Limb (tissue), 2 donors: ENCODE measurements at regions not wholly inside any gene's neighbourhood (a gene's known extent, or its start where the extent isn't known, plus 50 kb on each side); places are given as distances from the start of the nearest gene placed in this dataset.
"Not testable (repeated sequence)": the region's sequence is repeated elsewhere in the genome, so short reads cannot be mapped to it uniquely, and the experiment has no call there.

Experiments used
- DNase-seq, 2 donors: peaks; one replicate each; pipeline ENCODE4 v3.0.0-alpha.2; 2016; ENCODE audit errors: extremely low spot score in 2 of 2

- DNase-seq: no peak
These were observed 178.0 kb downstream of the SYK start for GRCh38 chr9:90979639-90980038.

DNA sequence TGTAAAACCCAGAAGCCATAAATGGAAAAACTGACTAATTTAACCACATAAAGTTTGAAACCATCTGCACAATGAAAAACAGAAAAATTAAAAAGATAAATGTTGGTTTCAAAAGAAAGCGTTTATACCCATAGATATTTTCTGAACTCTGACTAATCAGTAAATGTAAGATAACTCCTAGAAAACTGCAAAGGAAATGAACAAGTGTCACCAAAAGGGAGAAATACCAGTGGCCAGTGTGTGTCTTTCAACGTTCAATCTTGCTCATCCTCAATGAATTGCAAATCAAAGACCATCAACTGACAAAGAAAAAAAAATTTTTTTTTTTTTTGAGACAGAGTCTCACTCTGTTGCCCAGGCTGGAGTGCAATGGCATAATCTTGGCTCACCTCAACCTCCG lies 180.1 kb downstream of the SYK start:
- DNase-seq: no peak

DNA sequence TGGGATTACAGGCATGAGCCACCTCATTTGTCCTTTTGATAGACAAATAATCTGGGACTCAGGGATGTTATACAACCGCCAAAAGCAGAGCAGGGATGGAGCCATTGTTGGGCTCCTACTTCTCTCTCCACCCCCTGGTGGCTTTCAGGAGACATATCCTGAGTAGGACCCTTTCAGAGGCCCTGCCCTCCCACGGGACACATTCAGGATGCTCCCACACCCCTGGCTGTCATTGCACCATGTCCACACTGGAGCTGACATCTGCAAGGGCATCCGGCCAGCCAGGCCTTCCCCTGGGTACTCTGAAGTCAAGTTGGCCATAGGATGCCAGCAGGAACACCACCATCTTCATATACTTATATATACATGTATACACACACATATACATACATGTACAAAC lies 181.8 kb downstream of the SYK start:
- DNase-seq: no peak

DNA sequence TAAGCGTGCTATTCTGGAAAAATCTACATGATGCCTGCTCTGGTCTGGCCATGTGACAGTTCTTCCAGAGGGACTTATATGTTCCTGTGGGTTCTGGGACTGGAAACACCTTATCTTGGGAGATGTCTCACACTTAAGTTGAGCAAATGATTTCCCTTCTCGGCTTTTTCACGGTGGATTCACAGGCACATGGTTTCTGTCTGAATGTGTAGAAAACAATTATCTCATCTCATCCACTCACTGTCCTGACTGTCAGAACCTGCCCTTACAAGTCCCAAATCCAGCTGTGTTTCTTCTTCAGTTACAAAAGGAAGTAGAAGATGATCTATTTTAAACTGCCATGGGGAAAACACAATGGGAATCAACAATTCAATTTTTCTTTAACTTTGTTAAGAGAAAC lies 184.0 kb downstream of the SYK start:
- no peak for DNase-seq

DNA sequence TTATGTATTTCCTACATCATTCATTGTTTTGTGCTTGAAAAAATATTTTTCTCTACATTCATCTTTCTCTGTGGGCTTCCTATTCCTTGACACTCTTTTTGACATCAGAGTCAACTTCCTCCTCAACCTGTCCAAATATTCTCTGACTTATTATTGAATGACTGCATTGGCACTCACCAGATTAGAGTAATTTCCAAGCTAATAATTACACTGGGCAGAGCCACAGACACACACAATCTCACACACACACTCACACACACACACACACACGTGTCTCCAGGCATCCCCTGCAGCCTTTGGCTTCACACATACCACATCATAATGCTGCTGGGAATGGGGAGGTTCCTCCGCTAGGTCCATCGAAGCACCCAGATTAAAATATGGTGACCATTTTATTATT lies 184.5 kb downstream of the SYK start:
- no peak for DNase-seq

GRCh38 chr9:90987566-90987965 lies 185.9 kb downstream of the SYK start:
- DNase-seq: no peak

- no peak for DNase-seq
These were observed 186.7 kb downstream of the SYK start for GRCh38 chr9:90988318-90988717.

DNA sequence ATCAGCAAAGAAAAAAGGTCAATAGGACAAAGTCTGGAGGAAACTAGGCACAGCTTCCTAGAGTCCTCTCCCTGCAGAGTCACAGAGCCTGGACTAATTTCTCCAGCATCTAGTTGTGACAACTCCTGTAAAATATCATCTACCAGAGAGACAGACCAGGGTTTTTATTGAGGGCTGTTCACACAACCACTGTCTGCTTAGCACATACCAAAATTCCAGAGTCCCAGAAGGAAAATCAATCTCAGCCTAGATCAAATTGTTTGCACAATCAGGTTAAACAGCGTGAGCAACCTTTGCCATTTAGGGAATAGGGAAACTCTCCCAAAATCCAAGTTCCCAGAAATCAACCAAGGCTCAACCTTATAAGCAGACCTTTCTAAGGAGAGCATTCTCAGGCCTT lies 190.3 kb downstream of the SYK start:
- DNase-seq: no peak

- DNase-seq: no peak
These were observed 193.9 kb downstream of the SYK start for GRCh38 chr9:90995516-90995915.

DNA sequence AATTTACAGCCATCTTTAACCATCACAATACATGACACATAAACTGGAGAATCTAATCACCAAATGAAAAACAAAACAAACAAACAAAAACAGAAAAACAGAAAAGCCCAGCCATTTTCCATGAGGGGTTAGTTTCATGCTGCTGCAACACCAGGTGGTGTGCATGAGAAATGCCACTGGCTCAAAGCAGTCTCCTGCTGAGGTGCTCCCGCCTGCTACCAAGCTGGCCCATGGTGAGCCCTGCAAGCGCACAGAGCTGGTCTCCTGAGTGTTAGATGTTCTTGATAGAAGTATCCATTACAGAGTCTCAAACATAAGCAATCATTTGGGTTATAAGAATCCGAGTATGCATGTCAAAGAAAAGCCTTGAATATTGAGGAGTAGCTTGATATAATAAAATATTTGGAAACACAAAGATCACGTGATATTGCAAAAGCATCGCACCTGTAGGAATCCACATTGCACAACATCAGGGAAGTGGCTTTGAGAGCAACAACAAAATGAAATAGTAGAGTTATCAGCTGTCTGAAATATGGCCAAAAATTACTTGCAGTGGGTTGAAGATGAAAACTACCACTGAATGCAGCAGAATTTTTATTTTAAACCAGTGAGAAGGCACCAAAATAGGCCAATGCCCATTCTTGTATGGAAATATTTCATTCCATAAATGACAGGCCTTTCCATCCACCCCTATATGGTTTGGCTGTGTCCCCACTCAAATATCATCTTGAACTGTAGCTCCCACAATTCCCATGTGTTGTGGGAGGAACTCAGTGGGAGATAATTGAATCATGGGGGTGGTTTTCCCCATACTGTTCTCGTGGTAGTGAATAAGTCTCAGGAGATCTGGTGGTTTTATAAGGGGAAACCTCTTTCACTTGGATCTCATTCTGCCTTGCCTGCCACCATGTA lies 194.8 kb downstream of the SYK start:
- DNase-seq: no peak

DNA sequence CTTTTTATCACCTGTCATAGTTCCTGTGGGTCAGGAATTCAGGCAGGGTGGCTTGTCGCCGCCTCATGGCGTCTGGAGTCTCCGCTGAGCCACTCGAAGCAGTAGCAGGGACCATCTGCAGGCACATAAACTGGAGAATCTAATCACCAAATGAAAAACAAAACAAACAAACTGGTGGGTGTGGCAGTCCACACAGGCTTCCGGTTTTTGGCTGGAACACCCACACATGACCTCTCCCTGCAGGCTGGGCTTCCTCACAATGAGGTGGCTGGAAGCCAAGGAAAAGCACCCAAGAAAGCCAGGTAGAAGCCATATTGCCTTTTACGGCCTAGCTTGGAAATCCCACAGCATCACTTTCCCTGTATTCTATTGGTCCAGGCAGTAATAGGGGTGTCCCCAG lies 197.0 kb downstream of the SYK start:
- no peak for DNase-seq

DNA sequence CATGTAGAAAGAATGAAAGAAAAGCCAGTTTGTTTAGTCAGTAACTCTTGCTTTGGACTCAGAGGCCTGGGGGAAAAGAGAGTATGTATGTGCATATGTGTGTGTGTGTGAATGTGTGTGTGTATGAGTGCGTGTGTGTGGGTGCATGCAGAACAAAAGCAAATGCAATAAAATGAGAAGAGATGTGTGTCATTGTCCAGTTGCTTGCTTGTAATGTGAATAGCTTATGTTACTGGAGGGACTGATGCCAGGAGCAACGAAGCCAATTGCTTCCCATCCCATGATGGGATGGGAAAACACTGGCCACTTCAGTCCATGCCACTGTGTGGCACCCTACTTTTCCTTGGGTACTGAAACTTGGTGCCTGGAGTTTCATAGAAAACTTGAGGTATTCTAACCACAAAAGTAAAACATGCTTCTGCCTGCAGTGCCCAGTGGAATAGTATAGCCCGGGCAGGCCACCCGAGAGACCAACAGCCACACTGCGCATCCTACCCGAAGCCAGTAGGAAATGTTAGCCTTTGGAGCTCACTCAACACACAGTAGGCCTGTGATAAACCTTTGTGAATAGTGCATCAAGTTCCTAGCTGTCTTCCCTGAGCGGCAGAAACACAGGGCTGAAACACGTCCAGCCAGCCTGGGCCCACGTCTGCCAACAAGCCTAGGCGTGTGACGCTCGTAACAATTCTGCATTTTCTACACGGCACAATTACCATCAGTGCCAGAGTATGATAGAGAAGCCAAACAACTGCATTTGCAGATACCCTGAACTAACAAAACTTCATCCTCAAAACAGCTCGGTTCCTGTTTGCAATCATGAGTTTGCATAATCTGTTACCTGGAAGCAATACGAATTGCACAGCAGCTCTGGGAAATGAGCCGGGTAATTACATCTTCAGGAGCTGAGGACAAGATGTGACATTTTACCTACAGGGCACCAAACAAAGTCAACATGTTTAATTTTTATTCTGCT lies 198.1 kb downstream of the SYK start:
- DNase-seq: no peak

- DNase-seq: no peak
These were observed 199.6 kb downstream of the SYK start for GRCh38 chr9:91001146-91001611.

- no peak for DNase-seq
These were observed 202.9 kb downstream of the SYK start for GRCh38 chr9:91004484-91004883.

DNA sequence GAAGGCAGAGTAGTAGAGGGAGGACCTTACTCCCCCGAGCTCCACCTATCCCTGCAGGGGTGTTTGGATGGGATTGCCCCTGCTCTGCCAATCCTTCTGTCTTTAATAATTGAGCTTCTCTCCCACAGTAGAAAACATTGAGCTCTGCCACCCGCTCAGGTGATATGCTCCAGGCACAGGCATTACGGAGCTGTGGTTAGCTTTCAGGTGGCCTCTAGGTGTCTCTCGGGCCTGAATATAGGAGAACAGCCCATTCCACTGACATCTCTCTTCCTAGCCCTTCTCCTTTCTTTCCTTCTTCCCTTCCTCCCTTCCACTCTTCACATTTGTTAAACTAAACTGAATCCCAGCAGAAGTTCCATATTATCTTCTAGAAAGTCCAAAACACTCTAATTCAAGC lies 203.4 kb downstream of the SYK start:
- DNase-seq: no peak

- no peak for DNase-seq
These were observed 204.4 kb downstream of the SYK start for GRCh38 chr9:91006046-91006445.

GRCh38 chr9:91008568-91008967 lies 206.9 kb downstream of the SYK start:
- DNase-seq: no peak

GRCh38 chr9:91011891-91012290 lies 210.3 kb downstream of the SYK start:
- DNase-seq: no peak

- no peak for DNase-seq
These were observed 211.6 kb downstream of the SYK start for GRCh38 chr9:91012933-91013841.

DNA sequence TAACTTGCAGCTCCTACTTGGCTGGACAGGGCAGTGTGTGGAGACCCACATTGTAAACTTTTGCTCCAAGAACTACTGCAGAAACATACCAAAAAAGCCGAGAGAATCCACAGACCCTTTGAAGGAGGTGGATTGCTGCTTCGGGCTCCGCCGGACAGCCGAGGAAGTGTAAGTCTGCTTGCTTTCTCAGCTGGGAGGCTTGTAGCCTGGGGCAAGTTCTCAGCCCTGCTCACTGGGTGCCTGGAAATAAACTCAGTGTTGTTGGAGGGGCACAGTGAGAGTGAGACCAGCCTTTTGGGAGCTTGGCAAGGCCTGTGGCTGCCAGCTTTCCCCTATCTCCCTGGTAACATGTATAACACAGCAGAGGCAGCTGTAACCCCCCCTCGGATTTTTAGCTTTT lies 215.6 kb downstream of the SYK start:
- DNase-seq: no peak

DNA sequence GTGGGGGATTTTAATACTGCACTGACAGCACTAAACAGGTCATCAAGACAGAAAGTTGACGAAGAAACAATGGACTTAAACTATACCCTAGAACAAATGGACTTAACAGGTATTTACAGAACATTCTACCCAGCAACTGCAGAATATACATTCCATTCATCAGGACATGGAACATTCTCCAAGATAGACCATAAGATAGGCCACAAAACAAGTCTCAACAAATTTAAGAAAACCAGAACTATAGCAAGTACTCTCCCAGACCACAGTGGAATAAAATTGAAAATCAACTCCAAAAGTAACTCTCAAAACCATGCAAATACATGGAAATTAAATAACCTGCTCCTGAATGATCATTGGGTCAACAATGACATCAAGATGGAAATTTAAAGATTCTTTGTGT lies 218.3 kb downstream of the SYK start:
- DNase-seq: not testable (repeated sequence)
